ENCODE measurements at regions not wholly inside any gene's neighbourhood (a gene's known extent, or its start where the extent isn't known, plus 50 kb on each side); places are given as distances from the start of the nearest gene placed in this dataset.
"Not testable (repeated sequence)": the region's sequence is repeated elsewhere in the genome, so short reads cannot be mapped to it uniquely, and the experiment has no call there.

- H3K4me2 ChIP-seq (ENCODE audit: extremely low read depth, insufficient read depth, low read length), result no peak overlapping the region
- no peaks in the 10 kb centered on the region for H3K27me3 ChIP-seq (ENCODE audit: control insufficient read depth, insufficient read depth, low read length)
- TF ChIP-seq EZH2 (IDR thresholded peaks at IDR 0.05; ENCODE audit: low read length, missing control alignments) (no peak), CTCF (conservative IDR thresholded peaks at IDR 0.05 in 1 of 2, IDR thresholded peaks at IDR 0.05 in 1 of 2; ENCODE audit: low read depth in 1 of 2, low read length in 2 of 2) (no peak)
- no peaks in the 10 kb centered on the region for H3K79me2 ChIP-seq (ENCODE audit: control insufficient read depth, insufficient read depth, low read length)
- no peak overlapping the region for H3K27ac ChIP-seq (ENCODE audit: insufficient read depth, low read length)
- H3K36me3 ChIP-seq (ENCODE audit: control insufficient read depth, insufficient read depth, low read length), result no peaks in the 10 kb centered on the region
- H3K9ac ChIP-seq (ENCODE audit: insufficient read depth, low read length), result no peak overlapping the region
- no peak for DNase-seq (ENCODE audit: low read depth in 2 of 2)
- H2AFZ ChIP-seq (ENCODE audit: low read length), result no peak overlapping the region
- H3K4me1 ChIP-seq (ENCODE audit: control insufficient read depth, extremely low read depth, insufficient read depth, low read length), result no peaks in the 10 kb centered on the region
- no peaks in the 10 kb centered on the region for H4K20me1 ChIP-seq (ENCODE audit: control insufficient read depth, extremely low read depth, insufficient read depth, low read length)
- H3K9me3 ChIP-seq (ENCODE audit: control insufficient read depth, insufficient read depth, low read depth, low read length), result no peaks in the 10 kb centered on the region
- no peak overlapping the region for H3K4me3 ChIP-seq (replicated peaks in 1 of 4; ENCODE audit: control extremely low read depth in 1 of 4, insufficient read depth in 1 of 4, low read depth in 3 of 4, low read length in 4 of 4)
Measured at GRCh38 chr5:8561854-8562253, 692.9 kb downstream of the MTRR start.

- H3K9me3 ChIP-seq (ENCODE audit: control insufficient read depth, insufficient read depth, low read depth, low read length); H3K27me3 ChIP-seq (ENCODE audit: control insufficient read depth, insufficient read depth, low read length); H3K27ac ChIP-seq (ENCODE audit: insufficient read depth, low read length); DNase-seq (ENCODE audit: low read depth in 2 of 2); H4K20me1 ChIP-seq (ENCODE audit: control insufficient read depth, extremely low read depth, insufficient read depth, low read length); H3K36me3 ChIP-seq (ENCODE audit: control insufficient read depth, insufficient read depth, low read length); H3K9ac ChIP-seq (ENCODE audit: insufficient read depth, low read length); H3K79me2 ChIP-seq (ENCODE audit: control insufficient read depth, insufficient read depth, low read length); H3K4me3 ChIP-seq (replicated peaks in 1 of 4; ENCODE audit: control extremely low read depth in 1 of 4, insufficient read depth in 1 of 4, low read depth in 3 of 4, low read length in 4 of 4); H2AFZ ChIP-seq (ENCODE audit: low read length); H3K4me1 ChIP-seq (ENCODE audit: control insufficient read depth, extremely low read depth, insufficient read depth, low read length); H3K4me2 ChIP-seq (ENCODE audit: extremely low read depth, insufficient read depth, low read length): not testable (repeated sequence)
Measured at GRCh38 chr5:8563540-8563939, 694.6 kb downstream of the MTRR start.

GRCh38 chr5:8568858-8569257 lies 699.9 kb downstream of the MTRR start:
- Histone ChIP-seq H3K27ac (ENCODE audit: insufficient read depth, low read length) (no peak overlapping the region), H3K79me2 (ENCODE audit: control insufficient read depth, insufficient read depth, low read length) (no peaks in the 10 kb centered on the region), H2AFZ (ENCODE audit: low read length) (no peak overlapping the region), H4K20me1 (ENCODE audit: control insufficient read depth, extremely low read depth, insufficient read depth, low read length) (no peaks in the 10 kb centered on the region), H3K9me3 (ENCODE audit: control insufficient read depth, insufficient read depth, low read depth, low read length) (no peaks in the 10 kb centered on the region), H3K4me3 (replicated peaks in 1 of 4; ENCODE audit: control extremely low read depth in 1 of 4, insufficient read depth in 1 of 4, low read depth in 3 of 4, low read length in 4 of 4) (no peak overlapping the region), H3K9ac (ENCODE audit: insufficient read depth, low read length) (no peak overlapping the region), H3K36me3 (ENCODE audit: control insufficient read depth, insufficient read depth, low read length) (no peaks in the 10 kb centered on the region), H3K4me1 (ENCODE audit: control insufficient read depth, extremely low read depth, insufficient read depth, low read length) (no peaks in the 10 kb centered on the region), H3K4me2 (ENCODE audit: extremely low read depth, insufficient read depth, low read length) (no peak overlapping the region), H3K27me3 (ENCODE audit: control insufficient read depth, insufficient read depth, low read length) (no peaks in the 10 kb centered on the region)
- no peak for DNase-seq (ENCODE audit: low read depth in 2 of 2)
- TF ChIP-seq EZH2 (IDR thresholded peaks at IDR 0.05; ENCODE audit: low read length, missing control alignments), result no peak
- no peak for TF ChIP-seq CTCF (conservative IDR thresholded peaks at IDR 0.05 in 1 of 2, IDR thresholded peaks at IDR 0.05 in 1 of 2; ENCODE audit: low read depth in 1 of 2, low read length in 2 of 2)

GRCh38 chr5:8570528-8570927 lies 701.6 kb downstream of the MTRR start:
- H3K4me2 ChIP-seq (ENCODE audit: extremely low read depth, insufficient read depth, low read length), result no peak overlapping the region
- H4K20me1 ChIP-seq (ENCODE audit: control insufficient read depth, extremely low read depth, insufficient read depth, low read length), result no peaks in the 10 kb centered on the region
- H3K36me3 ChIP-seq (ENCODE audit: control insufficient read depth, insufficient read depth, low read length), result no peaks in the 10 kb centered on the region
- no peak overlapping the region for H3K4me3 ChIP-seq (replicated peaks in 1 of 4; ENCODE audit: control extremely low read depth in 1 of 4, insufficient read depth in 1 of 4, low read depth in 3 of 4, low read length in 4 of 4)
- H3K27ac ChIP-seq (ENCODE audit: insufficient read depth, low read length), result no peak overlapping the region
- H3K79me2 ChIP-seq (ENCODE audit: control insufficient read depth, insufficient read depth, low read length), result no peaks in the 10 kb centered on the region
- no peaks in the 10 kb centered on the region for H3K9me3 ChIP-seq (ENCODE audit: control insufficient read depth, insufficient read depth, low read depth, low read length)
- DNase-seq (ENCODE audit: low read depth in 2 of 2), result no peak
- H3K4me1 ChIP-seq (ENCODE audit: control insufficient read depth, extremely low read depth, insufficient read depth, low read length), result no peaks in the 10 kb centered on the region
- no peak overlapping the region for H3K9ac ChIP-seq (ENCODE audit: insufficient read depth, low read length)
- H2AFZ ChIP-seq (ENCODE audit: low read length), result no peak overlapping the region
- TF ChIP-seq EZH2 (IDR thresholded peaks at IDR 0.05; ENCODE audit: low read length, missing control alignments) (no peak), CTCF (conservative IDR thresholded peaks at IDR 0.05 in 1 of 2, IDR thresholded peaks at IDR 0.05 in 1 of 2; ENCODE audit: low read depth in 1 of 2, low read length in 2 of 2) (no peak)
- no peaks in the 10 kb centered on the region for H3K27me3 ChIP-seq (ENCODE audit: control insufficient read depth, insufficient read depth, low read length)

Data from fibroblast of lung (primary cell).